Left kidney (tissue), 1 donor: ENCODE measurements at regions not wholly inside any gene's neighbourhood (a gene's known extent, or its start where the extent isn't known, plus 50 kb on each side); places are given as distances from the start of the nearest gene placed in this dataset.

Source experiments
- DNase-seq: peaks from one replicate; pipeline ENCODE4 v3.0.0-alpha.2; 2013

GRCh38 chr1:55364216-55364615 lies 149.1 kb upstream of the USP24 start:
- DNase-seq = no peak

- no peak for DNase-seq
Measured at GRCh38 chr1:55363268-55363667, 148.1 kb upstream of the USP24 start.

GRCh38 chr1:55362558-55362957 lies 147.4 kb upstream of the USP24 start:
- DNase-seq = no peak

GRCh38 chr1:55359611-55360010 lies 144.4 kb upstream of the USP24 start:
- DNase-seq = no peak

GRCh38 chr1:55358581-55358980 lies 143.4 kb upstream of the USP24 start:
- DNase-seq = no peak

GRCh38 chr1:55355549-55355948 lies 140.4 kb upstream of the USP24 start:
- DNase-seq = no peak

- no peak for DNase-seq
Measured at GRCh38 chr1:55353707-55354620, 138.8 kb upstream of the USP24 start.

- no peak for DNase-seq
Measured at GRCh38 chr1:55352811-55353180, 137.6 kb upstream of the USP24 start.

GRCh38 chr1:55352080-55352810 lies 137.1 kb upstream of the USP24 start:
- DNase-seq = no peak

GRCh38 chr1:55348356-55348755 lies 133.2 kb upstream of the USP24 start:
- DNase-seq = no peak

GRCh38 chr1:55347866-55348265 lies 132.7 kb upstream of the USP24 start:
- no peak for DNase-seq

GRCh38 chr1:55347041-55347440 lies 131.9 kb upstream of the USP24 start:
- DNase-seq = no peak

- DNase-seq = no peak
Measured at GRCh38 chr1:55346586-55346985, 131.4 kb upstream of the USP24 start.

- no peak for DNase-seq
Measured at GRCh38 chr1:55339681-55340080, 124.5 kb upstream of the USP24 start.

GRCh38 chr1:55338448-55338820 lies 123.3 kb upstream of the USP24 start:
- no peak for DNase-seq

- peak; percentile 26 for DNase-seq
Measured at GRCh38 chr1:55337801-55338447, 122.8 kb upstream of the USP24 start.

GRCh38 chr1:55334797-55335196 lies 119.6 kb upstream of the USP24 start:
- no peak for DNase-seq

GRCh38 chr1:55334160-55334559 lies 119.0 kb upstream of the USP24 start:
- no peak for DNase-seq

GRCh38 chr1:55333461-55333860 lies 118.3 kb upstream of the USP24 start:
- DNase-seq = no peak

GRCh38 chr1:55331351-55331750 lies 116.2 kb upstream of the USP24 start:
- DNase-seq = no peak

- no peak for DNase-seq
Measured at GRCh38 chr1:55329808-55330432, 114.8 kb upstream of the USP24 start.

GRCh38 chr1:55329091-55329490 lies 113.9 kb upstream of the USP24 start:
- DNase-seq = no peak
